Activated B cell treated with CpG ODN at 0.5 μM for 24 hours (primary cell): ENCODE measurements at regions not wholly inside any gene's neighbourhood (a gene's known extent, or its start where the extent isn't known, plus 50 kb on each side); places are given as distances from the start of the nearest gene placed in this dataset.

Source experiments
- ATAC-seq: fragments of 200-7000 bp; cut with Tn5 transposase; one replicate; pipeline ENCODE4 v1.10.0; 2021; ENCODE audit warnings: low read depth, mild to moderate bottlenecking, moderate library complexity
- CTCF ChIA-PET: fragments of 350-600 bp; sonication (Branson Sonifier 250); formaldehyde crosslinking; loops from one replicate; lab custom pipeline; 2021; ENCODE audit warnings: antibody characterized with exemption; lab: Charles Lee
- POLR2A ChIA-PET: fragments of 350-600 bp; sonication (Branson Sonifier 250); formaldehyde crosslinking; loops from one replicate; lab custom pipeline; 2021; ENCODE audit warnings: antibody characterized with exemption; lab: Charles Lee
- DNase-seq: peaks from one replicate; pipeline ENCODE4 v3.0.0; 2022
- H3K27ac Mint-ChIP-seq: one replicate; pipeline ENCODE4 v1.8.0; 2020; ENCODE audit warnings: mixed read lengths
- H3K27me3 Mint-ChIP-seq: one replicate; pipeline ENCODE4 v1.8.0; 2021; ENCODE audit warnings: mixed read lengths
- H3K36me3 Mint-ChIP-seq: one replicate; pipeline ENCODE4 v1.8.0; 2021; ENCODE audit warnings: low read depth, mixed read lengths
- H3K4me1 Mint-ChIP-seq: one replicate; pipeline ENCODE4 v1.8.0; 2021; ENCODE audit warnings: mixed read lengths
- H3K4me3 Mint-ChIP-seq: one replicate; pipeline ENCODE4 v1.8.0; 2020; ENCODE audit warnings: mild to moderate bottlenecking, mixed read lengths
- H3K9me3 Mint-ChIP-seq: one replicate; pipeline ENCODE4 v1.8.0; 2020; ENCODE audit warnings: mixed read lengths
- intact Hi-C: fragments of 100-400 bp; cut with micrococcal nuclease; formaldehyde crosslinking; loops from one replicate; pipeline ENCODE4 v1.15.1; 2024
- TF ChIP-seq, protein P1 (sequence below): fragments of 200-600 bp; IDR thresholded peaks from one replicate; pipeline ENCODE4 v1.8.0; 2022; ENCODE audit warnings: antibody characterized with exemption, mild to moderate bottlenecking

GRCh38 chr5:144549580-144549979 is 378.9 kb downstream of the KCTD16 start:
- CTCF ChIA-PET = no interaction called here
- POLR2A ChIA-PET = no interaction called here
- H3K36me3 Mint-ChIP-seq = no peaks in the 10 kb centered on the region

DNA sequence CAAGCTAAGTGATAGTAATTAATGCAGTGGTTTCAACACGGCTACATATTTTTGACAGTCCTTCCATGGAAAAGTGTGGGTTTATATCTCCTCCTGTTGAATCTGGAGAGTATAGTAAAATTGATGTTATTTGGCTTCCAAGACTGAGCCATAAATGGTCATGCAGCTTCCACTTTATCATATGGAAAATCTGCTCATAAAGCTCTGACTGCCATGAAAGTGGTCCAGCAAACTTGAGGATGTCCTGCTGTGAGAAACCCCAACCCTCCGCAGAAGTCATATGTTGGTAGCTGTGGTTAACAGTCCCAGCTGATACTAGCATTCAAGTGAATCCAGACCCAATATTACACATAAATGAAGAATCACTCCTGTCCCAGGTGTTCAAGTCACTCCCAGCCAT is 378.3 kb downstream of the KCTD16 start:
- POLR2A ChIA-PET = interaction anchor here (0.5 kb wide), 1 partner anchor 1424 kb away, joined by 3 read pairs; no protein-coding TSS in a partner anchor
- intact Hi-C loops = no loop called here
- H3K27me3 Mint-ChIP-seq = no peaks in the 10 kb centered on the region
- H3K4me1 Mint-ChIP-seq = no peaks in the 10 kb centered on the region
- no peak overlapping the region for H3K27ac Mint-ChIP-seq
- TF ChIP-seq, protein P1, sequence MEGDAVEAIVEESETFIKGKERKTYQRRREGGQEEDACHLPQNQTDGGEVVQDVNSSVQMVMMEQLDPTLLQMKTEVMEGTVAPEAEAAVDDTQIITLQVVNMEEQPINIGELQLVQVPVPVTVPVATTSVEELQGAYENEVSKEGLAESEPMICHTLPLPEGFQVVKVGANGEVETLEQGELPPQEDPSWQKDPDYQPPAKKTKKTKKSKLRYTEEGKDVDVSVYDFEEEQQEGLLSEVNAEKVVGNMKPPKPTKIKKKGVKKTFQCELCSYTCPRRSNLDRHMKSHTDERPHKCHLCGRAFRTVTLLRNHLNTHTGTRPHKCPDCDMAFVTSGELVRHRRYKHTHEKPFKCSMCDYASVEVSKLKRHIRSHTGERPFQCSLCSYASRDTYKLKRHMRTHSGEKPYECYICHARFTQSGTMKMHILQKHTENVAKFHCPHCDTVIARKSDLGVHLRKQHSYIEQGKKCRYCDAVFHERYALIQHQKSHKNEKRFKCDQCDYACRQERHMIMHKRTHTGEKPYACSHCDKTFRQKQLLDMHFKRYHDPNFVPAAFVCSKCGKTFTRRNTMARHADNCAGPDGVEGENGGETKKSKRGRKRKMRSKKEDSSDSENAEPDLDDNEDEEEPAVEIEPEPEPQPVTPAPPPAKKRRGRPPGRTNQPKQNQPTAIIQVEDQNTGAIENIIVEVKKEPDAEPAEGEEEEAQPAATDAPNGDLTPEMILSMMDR = no peak
- no peak overlapping the region for H3K4me3 Mint-ChIP-seq
- no peaks in the 10 kb centered on the region for H3K36me3 Mint-ChIP-seq
- CTCF ChIA-PET = no interaction called here
- no peak for DNase-seq
- no peak for ATAC-seq
- peaks cover 3% of the 10 kb centered on the region for H3K9me3 Mint-ChIP-seq

More at GRCh38 chr5:144549580-144549979, 378.9 kb downstream of the KCTD16 start:
- TF ChIP-seq, protein P1 = no peak
- no peak overlapping the region for H3K27ac Mint-ChIP-seq
- DNase-seq (no peak), ATAC-seq (no peak)
- H3K27me3 Mint-ChIP-seq = no peaks in the 10 kb centered on the region
- no peak overlapping the region for H3K4me3 Mint-ChIP-seq
- no peaks in the 10 kb centered on the region for H3K4me1 Mint-ChIP-seq
- intact Hi-C loops = no loop called here
- H3K9me3 Mint-ChIP-seq = peaks cover 3% of the 10 kb centered on the region

DNA sequence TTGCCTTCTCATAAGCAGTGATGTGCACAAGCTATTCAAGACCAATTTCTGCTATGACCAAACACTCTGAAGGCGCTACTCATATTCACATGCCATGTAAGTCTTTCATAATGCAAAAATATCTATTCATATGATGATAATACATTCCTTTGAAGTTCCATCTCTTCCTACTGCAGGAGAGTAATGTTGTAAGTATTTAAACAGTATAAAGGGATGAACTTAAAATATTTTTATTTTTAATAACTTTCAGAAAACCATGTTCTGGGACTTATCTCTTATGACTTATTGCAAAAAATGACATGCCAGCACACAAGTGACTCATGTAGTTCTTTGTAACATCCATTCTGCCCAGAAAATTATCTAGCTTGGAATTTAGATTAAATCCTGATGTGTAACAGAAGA is 376.4 kb downstream of the KCTD16 start:
- DNase-seq (no peak), ATAC-seq (no peak)
- H3K27me3 Mint-ChIP-seq = no peaks in the 10 kb centered on the region
- peaks cover 3% of the 10 kb centered on the region for H3K9me3 Mint-ChIP-seq
- ChIA-PET POLR2A (no interaction called here), CTCF (no interaction called here)
- TF ChIP-seq, protein P1 = no peak
- no peak overlapping the region for H3K27ac Mint-ChIP-seq
- no peak overlapping the region for H3K4me3 Mint-ChIP-seq
- H3K4me1 Mint-ChIP-seq = no peaks in the 10 kb centered on the region
- H3K36me3 Mint-ChIP-seq = no peaks in the 10 kb centered on the region
- intact Hi-C loops = no loop called here

GRCh38 chr5:144538845-144539244 is 368.2 kb downstream of the KCTD16 start:
- ATAC-seq = no peak
- no peaks in the 10 kb centered on the region for H3K27me3 Mint-ChIP-seq
- intact Hi-C loops = no loop called here
- CTCF ChIA-PET = no interaction called here
- peaks cover 7% of the 10 kb centered on the region for H3K9me3 Mint-ChIP-seq
- DNase-seq = no peak
- no peaks in the 10 kb centered on the region for H3K36me3 Mint-ChIP-seq
- H3K27ac Mint-ChIP-seq = no peak overlapping the region
- H3K4me1 Mint-ChIP-seq = no peaks in the 10 kb centered on the region
- TF ChIP-seq, protein P1 = no peak
- no peak overlapping the region for H3K4me3 Mint-ChIP-seq
- POLR2A ChIA-PET = no interaction called here
